ENCODE measurements at regions not wholly inside any gene's neighbourhood (a gene's known extent, or its start where the extent isn't known, plus 50 kb on each side); places are given as distances from the start of the nearest gene placed in this dataset.
"Not testable (repeated sequence)": the region's sequence is repeated elsewhere in the genome, so short reads cannot be mapped to it uniquely, and the experiment has no call there.

GRCh38 chr5:54867310-54867944 lies 118.0 kb downstream of the ESM1 start:
- no peaks in the 10 kb centered on the region for H3K4me1 ChIP-seq
- intact Hi-C loops (cut with DNase I) = no loop called here
- H3K27ac ChIP-seq = no peak overlapping the region
- H3K4me3 ChIP-seq = peak overlapping the region in 1 of 4 donors; percentile 10
- peak; percentile 53 to 83 (median 76) for ATAC-seq
- no peaks in the 10 kb centered on the region for H3K27me3 ChIP-seq
- DNase-seq = no peak
- TF ChIP-seq CTCF (IDR thresholded peaks at IDR 0.05) = peak in 3 of 4 donors; percentile 52 to 59 (median 53)
- WGBS, 2 donors = 16 to 17% methylated on average over 7 of the region's 7 CpGs
- H3K36me3 ChIP-seq = no peaks in the 10 kb centered on the region
- H3K9me3 ChIP-seq = no peaks in the 10 kb centered on the region
- peak; percentile 81 for FAIRE-seq

DNA sequence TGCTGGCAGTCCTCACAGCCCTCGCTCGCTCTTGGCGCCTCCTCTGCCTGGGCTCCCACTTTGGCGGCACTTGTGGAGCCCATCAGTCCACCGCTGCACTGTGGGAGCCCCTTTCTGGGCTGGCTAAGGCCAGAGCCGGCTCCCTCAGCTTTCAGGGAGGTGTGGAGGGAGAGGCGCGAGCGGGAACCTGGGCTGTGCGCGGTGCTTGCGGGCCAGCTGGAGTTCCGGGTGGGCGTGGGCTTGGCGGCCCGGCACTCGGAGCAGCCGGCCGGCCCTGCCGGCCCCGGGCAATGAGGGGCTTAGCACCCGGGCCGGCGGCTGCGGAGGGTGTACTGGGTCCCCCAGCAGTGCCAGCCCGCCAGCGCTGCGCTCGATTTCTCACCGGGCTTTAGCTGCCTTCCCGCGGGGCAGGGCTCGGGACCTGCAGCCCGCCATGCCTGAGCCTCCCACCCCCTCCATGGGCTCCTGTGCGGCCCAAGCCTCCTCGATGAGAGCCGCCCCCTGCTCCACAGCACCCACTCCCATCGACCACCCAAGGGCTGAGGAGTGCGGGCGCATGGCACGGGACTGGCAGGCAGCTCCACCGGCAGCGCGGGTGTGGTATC lies 120.4 kb downstream of the ESM1 start:
- FAIRE-seq; H3K4me1 ChIP-seq; ATAC-seq; H3K4me3 ChIP-seq; H3K27me3 ChIP-seq; H3K27ac ChIP-seq; intact Hi-C loops (cut with DNase I); H3K36me3 ChIP-seq; H3K9me3 ChIP-seq: not testable (repeated sequence)
- peak in 1 of 6 donors; percentile 56 for DNase-seq
- 90 to 95% methylated on average over 43 to 44 of the region's 44 CpGs for WGBS, 2 donors

- Histone ChIP-seq H3K27me3 (no peaks in the 10 kb centered on the region), H3K27ac (no peak overlapping the region), H3K4me1 (no peaks in the 10 kb centered on the region), H3K36me3 (no peaks in the 10 kb centered on the region), H3K4me3 (no peak overlapping the region), H3K9me3 (no peaks in the 10 kb centered on the region)
- WGBS, 2 donors = 65 to 72% methylated on average over 7 of the region's 7 CpGs
- FAIRE-seq (no peak), DNase-seq (no peak), ATAC-seq (no peak)
- intact Hi-C loops (cut with DNase I) = no loop called here
- TF ChIP-seq CTCF (IDR thresholded peaks at IDR 0.05) = no peak
Observed at GRCh38 chr5:54862036-54862435, 123.4 kb downstream of the ESM1 start.

- intact Hi-C loops (cut with DNase I) = no loop called here
- TF ChIP-seq CTCF (IDR thresholded peaks at IDR 0.05) = no peak
- Histone ChIP-seq H3K4me1 (no peaks in the 10 kb centered on the region), H3K27me3 (no peaks in the 10 kb centered on the region), H3K36me3 (no peaks in the 10 kb centered on the region), H3K4me3 (no peak overlapping the region), H3K27ac (no peak overlapping the region), H3K9me3 (no peaks in the 10 kb centered on the region)
- ATAC-seq (no peak), DNase-seq (no peak), FAIRE-seq (no peak)
- WGBS, 2 donors = 39 to 42% methylated on average over 5 of the region's 5 CpGs
Observed at GRCh38 chr5:54861212-54861894, 124.0 kb downstream of the ESM1 start.

DNA sequence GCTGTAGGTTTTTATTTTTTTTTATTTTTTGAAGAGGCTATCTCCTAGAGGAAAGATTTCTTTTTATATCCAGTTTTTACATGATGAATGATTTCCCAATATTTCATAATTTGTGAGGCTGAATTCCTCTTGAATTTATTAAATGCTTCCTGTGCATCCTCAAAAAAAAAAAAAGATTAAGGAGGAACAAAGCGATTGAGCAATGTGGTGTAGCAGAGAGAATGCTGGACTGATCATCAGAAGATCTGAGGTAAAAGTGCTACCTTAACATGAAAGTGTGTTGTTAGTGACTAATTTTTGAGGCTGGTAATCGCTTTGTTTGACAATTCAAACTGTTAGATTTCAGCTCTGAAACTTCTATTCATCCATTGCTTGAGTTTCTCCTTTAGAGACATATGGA lies 125.1 kb downstream of the ESM1 start:
- DNase-seq = no peak
- intact Hi-C loops (cut with DNase I) = no loop called here
- 60 to 68% methylated on average over 2 of the region's 2 CpGs for WGBS, 2 donors
- ATAC-seq = no peak
- no peak for FAIRE-seq
- Histone ChIP-seq H3K4me1 (no peaks in the 10 kb centered on the region), H3K9me3 (no peaks in the 10 kb centered on the region), H3K36me3 (no peaks in the 10 kb centered on the region), H3K27me3 (no peaks in the 10 kb centered on the region), H3K4me3 (no peak overlapping the region), H3K27ac (no peak overlapping the region)
- no peak for TF ChIP-seq CTCF (IDR thresholded peaks at IDR 0.05)

Measured in pancreas (tissue), 10 donors.